Glutamatergic neuron (in vitro differentiated cells): ENCODE measurements at regions not wholly inside any gene's neighbourhood (a gene's known extent, or its start where the extent isn't known, plus 50 kb on each side); places are given as distances from the start of the nearest gene placed in this dataset.

Source experiments
- DNase-seq: peaks from one replicate; pipeline ENCODE4 v3.0.0; 2022
- H3K27ac Mint-ChIP-seq: one replicate; pipeline ENCODE4 v1.8.0; 2020; ENCODE audit warnings: mild to moderate bottlenecking, mixed read lengths, inconsistent platforms; ENCODE audit not compliant: unreplicated experiment
- H3K27me3 Mint-ChIP-seq: one replicate; pipeline ENCODE4 v1.8.0; 2020; ENCODE audit warnings: mild to moderate bottlenecking, moderate library complexity, mixed read lengths, inconsistent platforms; ENCODE audit not compliant: unreplicated experiment
- H3K36me3 Mint-ChIP-seq: one replicate; pipeline ENCODE4 v1.8.0; 2020; ENCODE audit warnings: mild to moderate bottlenecking, mixed read lengths, inconsistent platforms; ENCODE audit not compliant: unreplicated experiment
- H3K4me1 Mint-ChIP-seq: one replicate; pipeline ENCODE4 v1.8.0; 2020; ENCODE audit warnings: mild to moderate bottlenecking, low read depth, mixed read lengths, inconsistent platforms; ENCODE audit not compliant: unreplicated experiment
- H3K4me3 Mint-ChIP-seq: one replicate; pipeline ENCODE4 v1.8.0; 2020; ENCODE audit warnings: mild to moderate bottlenecking, mixed read lengths, inconsistent platforms; ENCODE audit not compliant: unreplicated experiment
- H3K9me3 Mint-ChIP-seq: one replicate; pipeline ENCODE4 v1.8.0; 2020; ENCODE audit warnings: mild to moderate bottlenecking, moderate library complexity, mixed read lengths, inconsistent platforms; ENCODE audit not compliant: unreplicated experiment
- TF ChIP-seq, protein P1 (sequence below): fragments of 200-600 bp; sonication (generic); IDR thresholded peaks from one replicate; pipeline ENCODE4 v1.5.0; 2021; ENCODE audit not compliant: partially characterized antibody, unreplicated experiment

DNA sequence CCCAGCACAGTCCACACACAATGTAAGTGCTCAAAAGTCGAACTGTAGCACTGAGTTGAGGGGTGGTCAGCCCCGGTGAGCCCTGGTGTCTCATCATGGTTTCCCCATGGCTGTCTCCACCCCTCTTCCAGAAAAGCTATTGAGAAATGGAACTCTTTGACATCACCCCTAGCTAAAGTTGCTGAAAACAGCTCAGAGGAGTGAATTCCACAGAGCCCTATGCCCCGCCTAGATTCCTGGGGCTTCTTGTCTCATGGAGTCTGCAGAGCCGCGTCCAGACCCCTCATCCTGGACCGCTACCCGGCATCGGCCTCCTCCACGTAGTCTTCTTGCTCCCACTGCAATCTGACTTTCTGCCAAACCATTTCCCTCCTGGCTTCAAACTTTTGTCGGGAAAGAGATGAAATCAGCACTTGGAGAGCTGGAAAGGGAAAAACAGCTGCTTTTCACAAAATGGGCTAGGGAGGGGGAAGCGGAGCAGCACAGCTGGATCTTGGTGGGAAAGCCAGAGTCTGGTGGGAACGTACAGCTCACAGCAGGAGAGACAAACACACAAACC lies 132.2 kb downstream of the SNX5 start:
- Mint-ChIP-seq H3K4me1 (no peaks in the 10 kb centered on the region), H3K27ac (no peak overlapping the region), H3K36me3 (peaks cover 5% of the 10 kb centered on the region), H3K27me3 (peaks cover 5% of the 10 kb centered on the region), H3K4me3 (no peak overlapping the region), H3K9me3 (no peaks in the 10 kb centered on the region)
- TF ChIP-seq, protein P1, sequence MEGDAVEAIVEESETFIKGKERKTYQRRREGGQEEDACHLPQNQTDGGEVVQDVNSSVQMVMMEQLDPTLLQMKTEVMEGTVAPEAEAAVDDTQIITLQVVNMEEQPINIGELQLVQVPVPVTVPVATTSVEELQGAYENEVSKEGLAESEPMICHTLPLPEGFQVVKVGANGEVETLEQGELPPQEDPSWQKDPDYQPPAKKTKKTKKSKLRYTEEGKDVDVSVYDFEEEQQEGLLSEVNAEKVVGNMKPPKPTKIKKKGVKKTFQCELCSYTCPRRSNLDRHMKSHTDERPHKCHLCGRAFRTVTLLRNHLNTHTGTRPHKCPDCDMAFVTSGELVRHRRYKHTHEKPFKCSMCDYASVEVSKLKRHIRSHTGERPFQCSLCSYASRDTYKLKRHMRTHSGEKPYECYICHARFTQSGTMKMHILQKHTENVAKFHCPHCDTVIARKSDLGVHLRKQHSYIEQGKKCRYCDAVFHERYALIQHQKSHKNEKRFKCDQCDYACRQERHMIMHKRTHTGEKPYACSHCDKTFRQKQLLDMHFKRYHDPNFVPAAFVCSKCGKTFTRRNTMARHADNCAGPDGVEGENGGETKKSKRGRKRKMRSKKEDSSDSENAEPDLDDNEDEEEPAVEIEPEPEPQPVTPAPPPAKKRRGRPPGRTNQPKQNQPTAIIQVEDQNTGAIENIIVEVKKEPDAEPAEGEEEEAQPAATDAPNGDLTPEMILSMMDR, result no peak
- DNase-seq, result no peak

DNA sequence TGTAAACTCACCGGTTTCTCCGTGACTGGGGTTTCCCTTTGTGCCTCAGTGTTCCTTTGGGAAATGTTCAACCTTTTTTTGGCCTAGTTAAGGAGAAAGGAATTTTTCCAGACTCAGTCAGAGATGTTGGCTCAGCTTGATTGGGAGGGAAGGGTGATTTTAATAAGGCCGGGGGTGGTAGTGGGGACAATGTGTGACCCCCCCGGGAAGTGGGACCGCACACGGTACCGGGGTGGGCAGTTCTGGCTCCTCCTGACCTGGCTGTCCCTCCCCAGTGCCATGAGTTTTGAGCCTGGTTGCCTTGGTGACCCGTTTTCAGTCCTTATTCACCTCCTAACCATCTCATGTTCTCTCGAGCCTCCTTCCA lies 132.7 kb downstream of the SNX5 start:
- Mint-ChIP-seq H3K36me3 (peaks cover under 1% of the 10 kb centered on the region), H3K9me3 (no peaks in the 10 kb centered on the region), H3K27me3 (peaks cover 5% of the 10 kb centered on the region), H3K27ac (no peak overlapping the region), H3K4me1 (no peaks in the 10 kb centered on the region), H3K4me3 (no peak overlapping the region)
- TF ChIP-seq, protein P1, result no peak
- no peak for DNase-seq

DNA sequence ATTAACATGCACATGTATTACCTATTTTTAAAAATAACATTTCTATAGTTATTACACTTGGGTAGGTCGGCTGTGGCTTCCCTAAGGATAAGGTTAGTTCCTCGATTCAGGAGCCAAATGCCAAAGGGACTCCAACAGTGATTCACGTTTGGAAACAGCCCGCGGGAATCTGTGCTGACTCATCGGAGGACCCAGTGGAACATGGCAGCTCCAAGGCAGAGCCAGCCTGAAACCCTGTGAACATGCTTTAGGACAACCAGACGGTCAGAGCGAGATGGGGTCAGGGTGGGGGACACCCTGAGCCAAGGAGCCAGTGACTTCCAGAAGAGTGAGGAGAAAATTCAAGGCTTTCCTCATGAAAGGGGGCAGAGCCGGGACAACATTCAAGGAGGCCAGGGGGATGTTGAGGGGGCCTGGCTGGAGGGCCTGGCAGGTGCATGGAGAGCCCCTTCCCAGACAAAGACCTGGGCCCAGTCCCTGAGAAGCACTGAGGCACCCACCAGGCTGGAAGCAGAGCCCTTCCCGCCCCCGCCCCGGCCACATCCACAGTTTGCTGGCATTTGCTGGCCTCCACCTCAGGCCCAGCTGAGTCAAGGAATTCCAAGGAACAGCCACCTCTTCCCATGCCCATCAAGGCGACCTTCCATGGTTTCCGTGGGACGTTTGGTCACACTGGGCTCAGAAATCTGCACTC lies 133.2 kb downstream of the SNX5 start:
- no peak overlapping the region for H3K4me3 Mint-ChIP-seq
- H3K4me1 Mint-ChIP-seq, result no peaks in the 10 kb centered on the region
- no peaks in the 10 kb centered on the region for H3K9me3 Mint-ChIP-seq
- no peak for DNase-seq
- TF ChIP-seq, protein P1, result no peak
- no peak overlapping the region for H3K27ac Mint-ChIP-seq
- H3K36me3 Mint-ChIP-seq, result no peaks in the 10 kb centered on the region
- H3K27me3 Mint-ChIP-seq, result peaks cover 5% of the 10 kb centered on the region

DNA sequence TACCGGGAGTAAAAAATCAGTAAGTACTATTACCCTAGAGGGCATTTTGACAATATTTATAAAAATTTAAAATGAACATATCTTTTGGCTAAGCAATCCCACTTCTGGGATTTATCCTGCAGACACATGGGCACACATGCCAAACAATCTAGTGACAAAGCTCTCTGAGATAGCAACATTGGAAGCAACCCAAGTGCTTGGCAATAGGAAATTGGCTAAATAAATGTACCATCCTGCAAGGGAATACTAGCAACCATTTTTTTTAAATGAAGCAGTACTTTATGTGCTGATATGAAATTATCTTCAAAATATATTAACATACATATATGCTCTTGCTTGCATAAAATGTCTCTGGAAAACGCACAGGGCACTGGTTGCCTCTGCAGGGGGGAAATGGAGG lies 133.8 kb downstream of the SNX5 start:
- Mint-ChIP-seq H3K9me3 (no peaks in the 10 kb centered on the region), H3K36me3 (no peaks in the 10 kb centered on the region), H3K27ac (no peak overlapping the region), H3K4me1 (no peaks in the 10 kb centered on the region), H3K4me3 (no peak overlapping the region), H3K27me3 (peaks cover 5% of the 10 kb centered on the region)
- DNase-seq, result no peak
- TF ChIP-seq, protein P1, result no peak

DNA sequence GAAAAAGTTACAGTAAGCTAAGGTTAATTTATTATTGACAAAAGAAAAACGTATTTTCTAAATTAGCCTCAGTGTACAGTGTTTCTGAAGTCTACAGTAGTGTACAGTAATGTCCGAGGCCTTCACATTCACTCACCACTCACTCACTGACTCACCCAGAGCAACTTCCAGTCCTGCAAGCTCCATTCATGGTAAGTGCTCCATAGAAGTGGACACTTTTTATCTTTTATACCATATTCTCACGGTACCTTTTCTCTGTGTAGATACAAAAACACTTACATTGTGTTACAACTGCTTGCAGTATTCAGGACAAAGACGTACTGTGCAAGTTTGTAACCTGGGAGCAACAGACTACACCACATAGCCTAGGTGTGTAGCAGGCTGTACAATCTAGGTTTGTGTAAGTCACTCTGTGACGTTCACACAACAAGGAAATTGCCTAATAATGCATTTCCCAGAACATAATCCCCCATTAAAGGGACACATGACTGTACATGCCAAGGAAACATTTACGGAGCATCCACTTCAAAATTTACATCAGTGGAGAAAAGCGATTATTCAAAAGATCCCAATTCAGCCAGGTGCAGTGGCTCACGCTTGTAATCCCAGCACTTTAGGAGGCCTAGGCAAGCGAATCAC lies 133.4 kb downstream of the BANF2 start:
- H3K27ac Mint-ChIP-seq, result no peak overlapping the region
- H3K27me3 Mint-ChIP-seq, result peaks cover 5% of the 10 kb centered on the region
- no peaks in the 10 kb centered on the region for H3K4me1 Mint-ChIP-seq
- no peak for DNase-seq
- no peaks in the 10 kb centered on the region for H3K9me3 Mint-ChIP-seq
- H3K4me3 Mint-ChIP-seq, result no peak overlapping the region
- TF ChIP-seq, protein P1, result no peak
- H3K36me3 Mint-ChIP-seq, result no peaks in the 10 kb centered on the region
